ENCODE measurements at regions not wholly inside any gene's neighbourhood (a gene's known extent, or its start where the extent isn't known, plus 50 kb on each side); places are given as distances from the start of the nearest gene placed in this dataset.

GRCh38 chr9:536597-537511 lies 304.6 kb upstream of the DMRT1 start (continued):
- TF ChIP-seq, protein P1, sequence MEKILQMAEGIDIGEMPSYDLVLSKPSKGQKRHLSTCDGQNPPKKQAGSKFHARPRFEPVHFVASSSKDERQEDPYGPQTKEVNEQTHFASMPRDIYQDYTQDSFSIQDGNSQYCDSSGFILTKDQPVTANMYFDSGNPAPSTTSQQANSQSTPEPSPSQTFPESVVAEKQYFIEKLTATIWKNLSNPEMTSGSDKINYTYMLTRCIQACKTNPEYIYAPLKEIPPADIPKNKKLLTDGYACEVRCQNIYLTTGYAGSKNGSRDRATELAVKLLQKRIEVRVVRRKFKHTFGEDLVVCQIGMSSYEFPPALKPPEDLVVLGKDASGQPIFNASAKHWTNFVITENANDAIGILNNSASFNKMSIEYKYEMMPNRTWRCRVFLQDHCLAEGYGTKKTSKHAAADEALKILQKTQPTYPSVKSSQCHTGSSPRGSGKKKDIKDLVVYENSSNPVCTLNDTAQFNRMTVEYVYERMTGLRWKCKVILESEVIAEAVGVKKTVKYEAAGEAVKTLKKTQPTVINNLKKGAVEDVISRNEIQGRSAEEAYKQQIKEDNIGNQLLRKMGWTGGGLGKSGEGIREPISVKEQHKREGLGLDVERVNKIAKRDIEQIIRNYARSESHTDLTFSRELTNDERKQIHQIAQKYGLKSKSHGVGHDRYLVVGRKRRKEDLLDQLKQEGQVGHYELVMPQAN (conservative IDR thresholded peaks at IDR 0.05), result no peak
- TF ChIP-seq, protein P2, sequence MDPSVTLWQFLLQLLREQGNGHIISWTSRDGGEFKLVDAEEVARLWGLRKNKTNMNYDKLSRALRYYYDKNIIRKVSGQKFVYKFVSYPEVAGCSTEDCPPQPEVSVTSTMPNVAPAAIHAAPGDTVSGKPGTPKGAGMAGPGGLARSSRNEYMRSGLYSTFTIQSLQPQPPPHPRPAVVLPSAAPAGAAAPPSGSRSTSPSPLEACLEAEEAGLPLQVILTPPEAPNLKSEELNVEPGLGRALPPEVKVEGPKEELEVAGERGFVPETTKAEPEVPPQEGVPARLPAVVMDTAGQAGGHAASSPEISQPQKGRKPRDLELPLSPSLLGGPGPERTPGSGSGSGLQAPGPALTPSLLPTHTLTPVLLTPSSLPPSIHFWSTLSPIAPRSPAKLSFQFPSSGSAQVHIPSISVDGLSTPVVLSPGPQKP (IDR thresholded peaks at IDR 0.05; ENCODE audit: low read depth, low read length), result no peak
- TF ChIP-seq KDM1A (IDR thresholded peaks at IDR 0.05; ENCODE audit: borderline replicate concordance) (no peak), RAD21 (IDR thresholded peaks at IDR 0.05; ENCODE audit: insufficient read depth, low read depth, low read length) (no peak), ZNF274 (IDR thresholded peaks at IDR 0.05; ENCODE audit: insufficient read depth, insufficient read length) (no peak), LARP7 (IDR thresholded peaks at IDR 0.05) (no peak), ZBED1 (IDR thresholded peaks at IDR 0.05; ENCODE audit: borderline replicate concordance) (no peak), ZNF622 (IDR thresholded peaks at IDR 0.05) (no peak), CBX3 (IDR thresholded peaks at IDR 0.05; ENCODE audit: borderline replicate concordance, low read depth) (no peak)

DNA sequence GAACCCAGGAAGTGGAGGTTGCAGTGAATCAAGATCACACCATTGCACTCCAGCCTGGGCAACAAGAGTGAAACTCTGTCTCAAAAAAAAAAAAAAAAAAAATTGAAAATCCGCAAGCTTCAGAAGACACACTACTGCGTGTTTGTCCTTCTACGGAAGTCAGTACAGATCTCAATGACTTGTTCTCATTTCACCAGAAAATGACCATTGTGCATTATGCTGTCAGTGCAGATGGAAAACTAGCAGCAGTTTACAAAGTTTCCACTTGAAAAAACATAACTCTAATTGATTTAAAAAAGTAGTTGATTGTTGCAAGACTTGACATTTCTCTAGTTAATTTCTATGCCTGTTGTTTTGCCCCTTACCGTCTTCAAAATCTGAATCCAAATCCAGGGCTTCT lies 298.0 kb upstream of the DMRT1 start:
- CTCF ChIA-PET, result no interaction called here
- H3K4me2 ChIP-seq (ENCODE audit: control insufficient read depth, insufficient read depth), result no peak overlapping the region
- no peak overlapping the region for H3K4me3 ChIP-seq
- no peaks in the 10 kb centered on the region for H3K9me3 ChIP-seq (replicated peaks; ENCODE audit: control insufficient read depth, insufficient read depth, low read length)
- H3K36me3 ChIP-seq (ENCODE audit: control insufficient read depth in 2 of 2, insufficient read depth in 2 of 2, low read length in 1 of 2), result no peaks in the 10 kb centered on the region
- WGBS (ENCODE audit: insufficient coverage, insufficient replicate concordance, low lambda C conversion rate, missing lambda C conversion rate), result 47% methylated on average over 4 of the region's 4 CpGs
- no peaks in the 10 kb centered on the region; a peak in 1 of 4 replicates for H3K27me3 ChIP-seq (replicated peaks in 1 of 2; ENCODE audit: control insufficient read depth in 2 of 2, insufficient read depth in 2 of 2, low read length in 1 of 2)
- SMC1A ChIA-PET (ENCODE audit: uncharacterized antibody, unreplicated experiment), result no interaction called here
- POLR2A ChIA-PET, result no interaction called here
- H3K4me1 ChIP-seq (ENCODE audit: control insufficient read depth, insufficient read depth, low read length), result no peaks in the 10 kb centered on the region
- no peak overlapping the region for H2AFZ ChIP-seq (ENCODE audit: control insufficient read depth, low read depth, low read length)
- FAIRE-seq (no peak), DNase-seq (ENCODE audit: low read depth, low spot score) (no peak), ATAC-seq (no peak)
- intact Hi-C loops (cut with micrococcal nuclease; ENCODE audit: unreplicated experiment) (no loop called here), in situ Hi-C loops (cut with MboI) (no loop called here)
- no peak overlapping the region for H3K27ac ChIP-seq (ENCODE audit: control insufficient read depth, insufficient read depth)
- H3K9ac ChIP-seq (ENCODE audit: control insufficient read depth, insufficient read depth, low read length), result no peak overlapping the region
- TF ChIP-seq, protein P3, sequence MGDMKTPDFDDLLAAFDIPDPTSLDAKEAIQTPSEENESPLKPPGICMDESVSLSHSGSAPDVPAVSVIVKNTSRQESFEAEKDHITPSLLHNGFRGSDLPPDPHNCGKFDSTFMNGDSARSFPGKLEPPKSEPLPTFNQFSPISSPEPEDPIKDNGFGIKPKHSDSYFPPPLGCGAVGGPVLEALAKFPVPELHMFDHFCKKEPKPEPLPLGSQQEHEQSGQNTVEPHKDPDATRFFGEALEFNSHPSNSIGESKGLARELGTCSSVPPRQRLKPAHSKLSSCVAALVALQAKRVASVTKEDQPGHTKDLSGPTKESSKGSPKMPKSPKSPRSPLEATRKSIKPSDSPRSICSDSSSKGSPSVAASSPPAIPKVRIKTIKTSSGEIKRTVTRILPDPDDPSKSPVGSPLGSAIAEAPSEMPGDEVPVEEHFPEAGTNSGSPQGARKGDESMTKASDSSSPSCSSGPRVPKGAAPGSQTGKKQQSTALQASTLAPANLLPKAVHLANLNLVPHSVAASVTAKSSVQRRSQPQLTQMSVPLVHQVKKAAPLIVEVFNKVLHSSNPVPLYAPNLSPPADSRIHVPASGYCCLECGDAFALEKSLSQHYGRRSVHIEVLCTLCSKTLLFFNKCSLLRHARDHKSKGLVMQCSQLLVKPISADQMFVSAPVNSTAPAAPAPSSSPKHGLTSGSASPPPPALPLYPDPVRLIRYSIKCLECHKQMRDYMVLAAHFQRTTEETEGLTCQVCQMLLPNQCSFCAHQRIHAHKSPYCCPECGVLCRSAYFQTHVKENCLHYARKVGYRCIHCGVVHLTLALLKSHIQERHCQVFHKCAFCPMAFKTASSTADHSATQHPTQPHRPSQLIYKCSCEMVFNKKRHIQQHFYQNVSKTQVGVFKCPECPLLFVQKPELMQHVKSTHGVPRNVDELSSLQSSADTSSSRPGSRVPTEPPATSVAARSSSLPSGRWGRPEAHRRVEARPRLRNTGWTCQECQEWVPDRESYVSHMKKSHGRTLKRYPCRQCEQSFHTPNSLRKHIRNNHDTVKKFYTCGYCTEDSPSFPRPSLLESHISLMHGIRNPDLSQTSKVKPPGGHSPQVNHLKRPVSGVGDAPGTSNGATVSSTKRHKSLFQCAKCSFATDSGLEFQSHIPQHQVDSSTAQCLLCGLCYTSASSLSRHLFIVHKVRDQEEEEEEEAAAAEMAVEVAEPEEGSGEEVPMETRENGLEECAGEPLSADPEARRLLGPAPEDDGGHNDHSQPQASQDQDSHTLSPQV (IDR thresholded peaks at IDR 0.05), result no peak
- TF ChIP-seq MTA2 (IDR thresholded peaks at IDR 0.05; ENCODE audit: low read depth) (no peak), PAX8 (IDR thresholded peaks at IDR 0.05) (no peak)
- RAD21 ChIA-PET (ENCODE audit: unreplicated experiment), result no interaction called here
- H3K79me2 ChIP-seq (ENCODE audit: control insufficient read depth, insufficient read depth, low read length), result no peaks in the 10 kb centered on the region
- no TSS peak for BruUV-seq (replicated peaks)
- no peaks in the 10 kb centered on the region for H4K20me1 ChIP-seq (ENCODE audit: control insufficient read depth, insufficient read depth)

All from GM12878 (cell line).